C4-2B (cell line): ENCODE measurements at regions not wholly inside any gene's neighbourhood (a gene's known extent, or its start where the extent isn't known, plus 50 kb on each side); places are given as distances from the start of the nearest gene placed in this dataset.

Source experiments
- H3K27ac ChIP-seq: fragments of 450-650 bp; 2 replicates; pipeline ENCODE4 v1.5.1; 2017
- ZFX ChIP-seq: fragments of 450-650 bp; IDR thresholded peaks from 2 replicates; pipeline ENCODE4 v1.6.1; 2017
- TF ChIP-seq, protein P1 (sequence below): fragments of 450-650 bp; conservative IDR thresholded peaks from 2 replicates; pipeline ENCODE4 v1.5.1; 2017; ENCODE audit warnings: mild to moderate bottlenecking

DNA sequence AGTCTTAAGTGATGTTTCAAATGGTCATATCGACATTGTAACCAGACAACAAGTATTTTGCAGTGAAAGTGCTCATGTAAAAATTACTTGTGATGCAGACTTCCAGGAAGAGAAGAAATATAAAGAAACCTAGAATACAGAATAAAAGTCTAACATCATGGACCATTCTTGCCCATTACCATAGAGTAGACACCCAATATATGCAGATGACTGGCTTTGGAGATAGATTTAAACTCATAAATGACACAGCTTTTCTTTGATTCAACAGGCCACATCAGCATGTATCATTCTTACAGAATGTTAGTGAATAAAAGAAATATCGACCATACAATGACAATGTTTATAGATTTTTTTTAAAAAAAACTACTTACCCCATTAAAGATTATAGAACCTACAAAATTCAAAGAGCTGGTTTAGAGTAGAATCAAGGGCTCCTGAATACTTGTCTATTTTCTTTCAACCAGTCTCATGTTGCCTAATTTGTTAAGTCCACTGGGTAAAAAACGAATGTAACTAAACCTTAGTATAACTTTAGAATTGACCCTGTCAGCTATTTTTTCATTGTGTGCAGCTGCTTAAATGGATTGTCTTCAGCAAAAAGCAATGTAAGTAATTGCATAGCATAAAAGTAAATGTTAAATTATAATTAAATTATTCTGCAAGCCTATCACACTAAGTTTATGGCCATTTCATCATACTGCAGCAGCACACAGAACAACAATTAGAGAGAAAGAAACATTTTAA lies 268.7 kb upstream of the AGTR1 start:
- no peak for TF ChIP-seq ZFX
- TF ChIP-seq, protein P1, sequence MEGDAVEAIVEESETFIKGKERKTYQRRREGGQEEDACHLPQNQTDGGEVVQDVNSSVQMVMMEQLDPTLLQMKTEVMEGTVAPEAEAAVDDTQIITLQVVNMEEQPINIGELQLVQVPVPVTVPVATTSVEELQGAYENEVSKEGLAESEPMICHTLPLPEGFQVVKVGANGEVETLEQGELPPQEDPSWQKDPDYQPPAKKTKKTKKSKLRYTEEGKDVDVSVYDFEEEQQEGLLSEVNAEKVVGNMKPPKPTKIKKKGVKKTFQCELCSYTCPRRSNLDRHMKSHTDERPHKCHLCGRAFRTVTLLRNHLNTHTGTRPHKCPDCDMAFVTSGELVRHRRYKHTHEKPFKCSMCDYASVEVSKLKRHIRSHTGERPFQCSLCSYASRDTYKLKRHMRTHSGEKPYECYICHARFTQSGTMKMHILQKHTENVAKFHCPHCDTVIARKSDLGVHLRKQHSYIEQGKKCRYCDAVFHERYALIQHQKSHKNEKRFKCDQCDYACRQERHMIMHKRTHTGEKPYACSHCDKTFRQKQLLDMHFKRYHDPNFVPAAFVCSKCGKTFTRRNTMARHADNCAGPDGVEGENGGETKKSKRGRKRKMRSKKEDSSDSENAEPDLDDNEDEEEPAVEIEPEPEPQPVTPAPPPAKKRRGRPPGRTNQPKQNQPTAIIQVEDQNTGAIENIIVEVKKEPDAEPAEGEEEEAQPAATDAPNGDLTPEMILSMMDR, result no peak
- H3K27ac ChIP-seq, result no peak overlapping the region

DNA sequence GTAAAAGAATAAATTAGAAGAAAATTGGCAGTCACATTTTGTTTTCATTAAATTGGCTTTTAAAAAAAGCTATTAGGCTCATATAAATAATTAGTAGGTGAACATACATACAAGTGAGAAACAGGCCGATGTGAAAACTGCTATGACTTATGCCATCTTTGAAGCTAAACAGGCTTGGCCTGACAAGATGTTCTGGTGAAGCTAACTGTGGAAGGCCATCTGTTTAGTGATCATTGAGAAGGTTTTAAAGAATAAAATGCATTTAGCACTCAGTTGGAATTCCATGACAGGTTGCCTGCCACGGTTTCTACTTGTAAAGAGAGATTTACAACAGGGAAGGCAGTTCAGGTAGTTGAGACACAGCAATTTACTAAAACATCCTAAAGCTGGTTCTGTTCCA lies 264.0 kb upstream of the AGTR1 start:
- H3K27ac ChIP-seq, result no peak overlapping the region
- TF ChIP-seq, protein P1, result no peak
- no peak for TF ChIP-seq ZFX

DNA sequence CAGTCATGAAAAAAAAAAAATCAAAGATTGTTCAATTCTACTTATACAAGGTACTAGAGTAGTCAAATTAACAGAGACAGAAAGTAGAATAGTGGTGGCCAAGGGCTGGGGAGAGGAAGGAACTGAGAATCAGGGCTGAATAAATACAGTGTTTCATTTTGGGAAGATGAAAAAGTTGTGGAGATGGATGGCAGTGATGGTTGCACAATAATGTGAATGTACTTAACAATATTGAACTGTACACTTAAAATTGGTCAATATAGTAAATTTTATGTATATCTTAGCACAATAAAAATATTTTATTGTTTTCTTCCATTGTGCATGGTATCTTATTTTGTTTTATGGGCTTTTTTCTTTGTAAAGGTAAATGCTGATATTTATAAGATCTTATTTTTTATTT lies 262.2 kb upstream of the AGTR1 start:
- no peak overlapping the region for H3K27ac ChIP-seq

DNA sequence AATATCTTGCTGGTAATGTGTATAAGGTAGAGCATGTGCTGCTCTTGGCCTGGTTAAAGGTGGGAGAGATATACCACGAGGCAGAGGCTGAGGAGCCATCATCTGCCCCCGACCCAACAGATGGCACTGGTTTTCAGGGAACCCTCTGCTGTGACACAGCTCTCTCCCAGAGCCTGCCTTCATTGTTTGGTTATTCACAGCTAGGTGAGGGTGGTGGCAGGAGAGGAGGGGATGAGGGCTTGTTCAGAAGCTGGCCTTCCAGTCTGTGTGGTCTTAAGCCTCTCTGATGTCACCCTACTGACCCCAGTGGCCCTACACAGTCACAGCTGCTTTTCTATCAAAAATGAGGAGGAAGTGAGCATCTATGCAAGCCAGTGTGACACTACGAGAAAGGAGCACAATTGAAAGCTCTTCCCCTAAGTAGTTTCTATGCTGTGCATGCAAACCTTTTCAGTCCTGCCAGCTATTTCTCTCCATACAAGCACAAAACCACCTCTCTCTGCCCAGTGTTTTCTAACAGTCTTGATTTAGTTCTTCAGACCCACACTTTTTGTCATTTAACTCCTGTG lies 258.4 kb upstream of the AGTR1 start:
- TF ChIP-seq, protein P1, result no peak
- TF ChIP-seq ZFX, result no peak
- H3K27ac ChIP-seq, result no peak overlapping the region

More for the DNA sequence above, 262.2 kb upstream of the AGTR1 start:
- TF ChIP-seq, protein P1, result no peak
- no peak for TF ChIP-seq ZFX

DNA sequence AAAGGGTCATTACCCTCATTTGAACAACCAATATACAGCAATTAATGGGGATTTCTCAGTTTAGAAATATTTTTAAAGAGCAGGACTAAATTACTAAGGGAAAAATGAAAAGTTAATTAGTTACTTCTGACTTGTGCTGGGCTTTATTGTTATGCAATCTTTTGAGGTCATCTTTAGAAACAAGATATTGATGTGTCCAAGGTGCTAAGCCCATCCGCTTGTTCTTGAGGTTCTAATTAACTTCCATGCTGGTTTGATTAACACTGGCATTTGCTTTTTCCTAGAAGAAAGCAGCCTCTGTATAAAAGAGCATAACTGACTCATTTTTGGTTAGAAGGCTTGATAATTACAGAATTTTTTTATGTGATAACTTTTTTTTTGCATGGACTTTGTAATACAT lies 256.5 kb upstream of the AGTR1 start:
- TF ChIP-seq ZFX, result no peak
- TF ChIP-seq, protein P1, result no peak
- H3K27ac ChIP-seq, result no peak overlapping the region

DNA sequence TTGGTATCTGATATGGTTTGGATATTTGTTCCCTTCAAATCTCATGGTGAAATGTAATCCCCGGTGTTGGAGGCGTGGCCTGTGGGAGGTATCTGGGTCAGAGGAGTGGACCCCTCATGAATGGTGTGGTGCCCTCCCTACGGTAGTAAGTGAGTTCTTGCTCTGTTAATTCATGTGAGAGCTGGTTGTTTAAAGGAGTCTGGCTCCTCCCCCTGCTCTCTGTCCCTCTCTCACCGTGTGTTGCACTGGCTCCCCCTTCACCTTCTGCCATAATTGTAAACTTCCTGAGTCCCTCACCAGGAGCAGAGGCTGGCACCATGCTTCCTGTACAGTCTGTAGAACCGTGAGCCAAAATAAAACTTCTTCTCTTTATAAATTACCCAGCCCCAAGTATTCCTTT lies 246.9 kb upstream of the AGTR1 start:
- no peak overlapping the region for H3K27ac ChIP-seq

DNA sequence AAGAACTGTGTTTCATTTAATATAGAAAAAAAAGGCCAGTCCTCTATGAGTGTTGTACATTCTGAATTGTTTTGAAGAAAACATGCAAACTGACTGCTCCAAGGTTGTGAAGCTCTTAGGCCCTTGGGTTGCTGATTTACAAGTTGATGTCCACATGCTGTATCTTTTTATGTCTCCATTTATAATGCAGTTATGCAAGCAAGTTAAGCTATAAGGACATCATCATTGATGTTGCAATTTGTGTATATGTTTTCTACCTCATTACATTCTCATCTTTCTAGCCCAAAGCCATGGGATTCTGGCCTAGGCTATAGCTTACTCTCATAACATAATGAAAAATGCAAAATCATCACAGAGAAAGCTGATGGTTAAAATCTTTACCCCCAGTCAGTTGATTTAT lies 245.7 kb upstream of the AGTR1 start:
- TF ChIP-seq, protein P1, result no peak
- TF ChIP-seq ZFX, result no peak
- no peak overlapping the region for H3K27ac ChIP-seq

More for the DNA sequence above, 246.9 kb upstream of the AGTR1 start:
- TF ChIP-seq, protein P1, result no peak
- TF ChIP-seq ZFX, result no peak
